SK-N-DZ (cell line): ENCODE measurements at regions not wholly inside any gene's neighbourhood (a gene's known extent, or its start where the extent isn't known, plus 50 kb on each side); places are given as distances from the start of the nearest gene placed in this dataset.

Experiments used
- DNase-seq: peaks from one replicate; pipeline ENCODE4 v3.0.0-alpha.2; 2015; ENCODE audit warnings: low spot score

GRCh38 chr9:108654566-108654965, 201.2 kb downstream of the ACTL7B start:
- DNase-seq = no peak

DNA sequence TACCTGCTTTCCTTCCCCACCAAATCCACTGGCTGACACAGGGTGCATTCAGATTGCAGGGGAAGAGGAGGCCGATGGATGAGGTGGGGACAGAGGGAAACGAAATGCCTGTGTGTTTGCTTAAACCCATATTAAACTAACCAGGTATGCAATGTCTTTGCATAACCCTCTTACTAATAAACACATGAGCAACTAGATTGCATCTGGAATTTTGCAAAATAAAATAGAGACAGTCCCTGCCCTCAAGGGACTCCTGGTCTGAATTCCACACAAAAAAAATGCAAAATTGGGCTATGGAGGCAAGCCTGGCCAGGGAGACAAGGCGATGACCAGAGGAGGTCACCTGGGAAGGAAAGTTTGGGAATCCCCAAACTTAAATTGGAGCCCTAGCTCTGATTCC, 202.9 kb downstream of the ACTL7B start:
- DNase-seq = no peak

DNA sequence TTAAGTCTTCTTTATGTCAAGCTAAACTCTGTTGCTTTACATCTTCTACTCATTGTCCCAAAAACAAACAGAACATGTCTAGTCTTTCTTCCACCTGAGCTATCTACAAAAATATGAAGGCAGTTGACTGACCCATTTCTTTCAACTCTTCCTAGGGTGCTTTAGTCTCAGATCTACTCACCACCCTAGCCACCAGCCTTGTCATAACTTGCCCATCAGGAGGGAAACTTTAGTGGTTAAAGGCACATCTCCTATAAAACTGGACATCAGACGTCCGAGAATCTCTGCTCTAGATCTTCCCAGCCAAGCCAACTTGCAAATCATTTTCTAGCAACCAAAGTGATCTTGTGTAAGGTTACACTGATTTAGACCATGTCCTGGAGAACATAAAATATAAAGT, 205.0 kb downstream of the ACTL7B start:
- no peak for DNase-seq

DNA sequence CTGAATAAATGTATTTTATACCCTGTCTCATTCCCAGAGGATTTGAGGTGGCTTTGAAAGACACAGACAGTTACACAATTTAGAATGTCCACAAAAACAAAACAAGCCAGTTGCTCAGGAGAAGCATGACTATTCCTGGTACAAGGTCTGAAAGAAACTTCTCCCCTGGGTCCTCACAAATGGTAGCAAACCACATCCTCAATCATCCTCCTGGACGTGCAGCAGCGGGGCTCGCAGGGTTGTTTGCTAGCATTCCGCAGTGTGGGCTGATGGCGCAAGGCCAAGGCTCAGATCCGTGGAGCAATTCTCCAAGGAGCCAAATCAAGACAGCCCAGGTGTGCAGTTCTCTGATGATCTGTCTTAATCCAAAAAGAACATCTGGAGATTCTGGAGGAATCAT, 210.3 kb downstream of the ACTL7B start:
- DNase-seq = no peak

GRCh38 chr9:108643731-108644510, 211.9 kb downstream of the ACTL7B start:
- DNase-seq = no peak

GRCh38 chr9:108642871-108643270, 212.9 kb downstream of the ACTL7B start:
- no peak for DNase-seq

DNA sequence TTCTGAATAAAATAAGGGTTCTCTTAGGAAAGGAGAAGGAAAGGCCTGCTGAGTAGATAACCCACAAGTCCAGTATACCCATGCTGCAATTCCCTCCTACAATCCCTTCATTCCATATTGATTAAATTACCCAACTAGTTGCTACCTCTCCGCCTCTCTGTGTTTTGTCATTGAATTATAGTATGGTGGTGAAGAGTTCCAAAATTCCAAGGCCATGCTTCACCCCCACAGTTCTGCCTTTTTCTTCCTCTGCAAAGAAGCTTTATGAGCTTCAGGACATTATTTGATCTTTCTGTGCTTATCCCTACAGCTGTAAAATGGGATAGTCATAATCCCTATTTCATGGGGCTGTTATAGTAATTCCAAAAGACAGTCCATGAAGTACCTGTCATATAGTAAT, 215.6 kb downstream of the ACTL7B start:
- no peak for DNase-seq

DNA sequence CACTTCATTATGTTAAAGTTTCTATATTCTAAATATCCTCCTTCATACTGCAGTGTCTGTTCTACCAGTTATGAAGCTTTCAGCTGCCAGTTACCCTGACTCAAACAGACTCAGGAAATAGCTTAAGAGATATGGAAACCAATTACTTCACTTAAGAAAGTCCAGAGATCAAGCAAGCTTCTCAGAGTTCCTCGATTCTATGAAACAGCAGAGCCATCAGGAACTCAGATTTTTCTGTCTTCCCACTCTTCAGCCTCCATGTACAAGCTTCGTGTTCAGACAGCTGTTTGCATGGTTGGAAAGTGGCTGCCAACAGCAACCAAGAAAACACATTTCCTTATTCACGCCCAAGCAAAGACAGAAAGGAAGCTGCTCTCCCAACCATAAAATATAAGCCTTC, 216.1 kb downstream of the ACTL7B start:
- DNase-seq = no peak

DNA sequence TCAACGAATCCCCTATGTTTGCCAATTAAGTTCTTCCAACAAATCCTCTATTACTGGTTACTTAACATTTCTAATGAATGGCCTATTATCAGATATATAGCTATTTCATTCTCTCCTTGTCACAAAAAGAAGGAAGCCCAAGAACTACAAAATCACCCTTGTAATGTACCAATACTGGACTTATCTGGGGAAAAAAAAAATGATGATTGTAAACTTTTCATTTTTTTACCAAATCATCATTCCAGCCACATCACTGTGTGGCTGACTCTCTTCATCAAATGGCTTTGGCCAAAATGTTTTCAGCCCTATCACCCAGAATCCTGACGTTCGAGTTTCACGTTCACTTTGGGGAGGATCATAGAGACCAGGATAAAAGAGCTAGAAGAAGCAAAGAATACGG, 216.7 kb downstream of the ACTL7B start:
- no peak for DNase-seq

- DNase-seq = no peak
Measured at GRCh38 chr9:108637340-108637739, 218.4 kb downstream of the ACTL7B start.

GRCh38 chr9:108636013-108636412, 219.8 kb downstream of the ACTL7B start:
- no peak for DNase-seq

GRCh38 chr9:108634672-108635462, 220.9 kb downstream of the ACTL7B start:
- no peak for DNase-seq

DNA sequence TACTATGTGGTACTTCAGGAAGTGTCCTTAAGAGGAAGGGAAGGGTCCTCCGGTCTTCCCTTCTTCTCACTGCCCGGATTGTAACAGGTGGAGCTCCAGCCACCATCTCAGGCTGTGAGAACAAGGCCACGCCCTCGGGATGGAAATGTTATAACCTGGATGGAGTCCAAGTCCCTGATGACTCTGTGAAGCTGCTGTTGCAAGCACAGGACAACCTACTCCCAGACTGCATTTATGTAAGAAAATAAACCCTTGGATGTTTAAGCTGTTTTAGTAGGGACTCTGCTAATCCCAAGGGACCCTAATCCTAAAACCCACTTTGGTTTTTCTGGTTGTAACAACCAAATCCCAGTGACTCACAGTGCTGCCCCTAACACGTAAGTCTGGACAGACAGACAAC, 221.6 kb downstream of the ACTL7B start:
- no peak for DNase-seq

DNA sequence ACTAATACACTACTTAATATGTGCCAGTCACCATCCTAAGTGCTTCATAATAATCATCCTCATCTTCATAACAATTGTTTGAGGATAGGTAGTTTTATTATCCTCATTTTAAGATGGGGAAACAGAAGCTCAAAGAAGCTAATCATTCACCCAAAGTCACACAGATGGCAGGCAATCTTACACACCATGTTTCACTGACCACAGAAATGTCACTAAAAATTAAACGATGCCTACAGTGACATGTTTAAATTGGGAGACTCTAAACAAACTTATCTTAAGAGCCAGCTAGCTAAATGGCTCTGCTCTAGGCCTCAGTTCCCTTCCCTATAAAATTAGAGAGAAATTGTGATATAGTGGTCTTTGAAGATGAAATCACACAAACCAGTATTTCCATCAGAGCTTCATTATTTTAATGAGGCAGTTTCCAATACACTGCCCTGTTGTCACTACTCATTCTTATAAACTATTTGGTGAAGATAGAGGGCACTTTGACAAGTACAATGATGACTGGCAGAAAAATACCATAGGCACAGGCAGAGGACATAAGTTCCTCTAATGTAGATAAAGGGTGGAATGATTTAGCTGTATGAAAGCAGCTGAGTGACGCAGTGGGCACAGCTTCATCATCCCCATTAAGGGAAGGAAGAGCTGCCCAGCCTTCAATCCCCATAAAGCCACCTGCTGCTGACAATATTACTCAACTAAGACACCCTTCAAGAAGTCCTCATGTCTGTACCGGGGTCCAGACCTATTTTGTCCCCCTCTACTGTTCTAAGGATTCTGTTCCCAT, 224.1 kb downstream of the ACTL7B start:
- DNase-seq = no peak

DNA sequence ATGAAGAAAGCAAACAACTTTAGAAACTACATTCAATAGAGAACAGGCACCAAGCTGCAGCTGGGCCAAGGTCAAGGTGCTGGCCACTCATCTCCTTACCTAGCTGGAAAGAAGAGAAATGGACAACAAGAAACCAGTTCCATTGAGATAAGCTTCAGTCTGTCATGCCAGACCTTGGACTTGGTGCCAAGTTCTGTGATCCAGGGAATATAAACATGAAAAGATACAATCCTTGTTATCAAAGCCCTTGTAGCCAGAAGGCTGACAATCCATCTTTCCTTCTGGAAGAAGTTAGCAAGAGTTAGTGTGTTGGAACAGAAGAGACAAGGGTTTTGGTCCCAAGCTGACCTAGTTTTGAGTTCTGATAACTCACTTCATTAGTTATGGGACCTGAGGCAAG, 227.5 kb downstream of the ACTL7B start:
- DNase-seq = no peak

DNA sequence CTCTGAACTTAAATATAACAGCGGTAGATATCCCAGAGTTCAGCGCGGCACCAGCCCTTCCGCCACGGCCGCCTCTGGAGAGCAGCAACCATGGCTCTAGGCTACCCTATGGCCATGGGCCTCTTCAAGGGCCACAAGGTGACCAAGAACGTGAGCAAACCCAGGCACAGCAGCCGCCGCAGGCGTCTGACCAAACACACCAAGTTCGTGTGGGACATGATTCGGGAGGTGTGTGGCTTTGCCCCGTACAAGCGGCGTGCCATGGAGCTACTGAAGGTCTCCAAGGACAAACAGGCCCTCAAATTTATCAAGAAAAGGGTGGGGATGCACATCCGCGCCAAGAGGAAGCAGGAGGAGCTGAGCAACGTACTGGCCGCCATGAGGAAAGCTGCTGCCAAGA, 229.0 kb downstream of the ACTL7B start:
- DNase-seq = no peak

- DNase-seq = no peak
Measured at GRCh38 chr9:108621991-108622855, 233.6 kb downstream of the ACTL7B start.

DNA sequence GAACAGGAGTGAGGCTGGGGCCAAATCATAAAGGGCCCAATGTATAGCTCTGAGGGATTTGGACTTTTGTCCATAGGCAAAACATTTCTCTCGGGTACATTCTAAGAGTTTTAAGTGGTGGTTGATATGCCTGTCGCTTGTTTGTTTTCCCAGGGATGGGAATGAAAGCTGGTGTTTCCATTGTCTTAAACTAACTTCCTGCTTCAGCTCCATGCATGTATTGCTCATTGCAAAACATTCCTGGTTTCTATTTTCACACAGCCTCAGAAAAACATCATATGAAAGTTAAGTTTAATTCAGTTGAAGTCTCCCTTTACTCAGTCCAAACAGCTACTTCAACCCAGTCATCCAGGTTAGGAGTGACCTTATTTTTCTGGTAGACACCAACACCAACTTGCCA, 235.0 kb downstream of the ACTL7B start:
- DNase-seq = no peak

DNA sequence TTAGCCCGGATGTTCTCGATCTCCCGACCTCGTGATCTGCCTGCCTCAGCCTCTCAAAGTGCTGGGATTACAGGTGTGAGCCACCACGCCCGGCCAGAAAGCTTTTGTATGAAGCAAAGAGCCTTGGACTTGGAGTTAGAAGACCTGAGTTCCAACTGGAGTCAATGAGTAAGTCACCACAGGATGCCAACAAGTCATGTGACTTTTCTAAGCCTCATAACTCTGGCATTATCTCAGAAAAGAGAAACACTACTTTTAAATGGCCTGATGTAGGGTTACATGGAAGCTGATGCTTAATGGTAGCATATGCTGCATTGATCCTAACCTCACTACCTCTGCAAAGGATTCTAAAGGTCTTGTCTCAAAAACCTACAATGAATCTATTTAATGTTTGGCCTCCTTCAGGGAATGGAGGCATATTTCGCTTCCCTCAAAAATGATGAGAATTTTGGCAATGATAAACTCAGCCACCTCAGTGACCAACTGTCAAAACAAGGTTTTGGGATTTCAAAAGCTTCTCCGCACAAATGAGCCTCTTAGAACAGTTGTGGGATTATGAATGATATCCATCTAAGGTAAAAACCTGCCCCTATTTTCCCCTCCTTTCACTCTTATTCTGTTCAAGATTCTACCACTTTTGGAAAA, 236.8 kb downstream of the ACTL7B start:
- DNase-seq = no peak

DNA sequence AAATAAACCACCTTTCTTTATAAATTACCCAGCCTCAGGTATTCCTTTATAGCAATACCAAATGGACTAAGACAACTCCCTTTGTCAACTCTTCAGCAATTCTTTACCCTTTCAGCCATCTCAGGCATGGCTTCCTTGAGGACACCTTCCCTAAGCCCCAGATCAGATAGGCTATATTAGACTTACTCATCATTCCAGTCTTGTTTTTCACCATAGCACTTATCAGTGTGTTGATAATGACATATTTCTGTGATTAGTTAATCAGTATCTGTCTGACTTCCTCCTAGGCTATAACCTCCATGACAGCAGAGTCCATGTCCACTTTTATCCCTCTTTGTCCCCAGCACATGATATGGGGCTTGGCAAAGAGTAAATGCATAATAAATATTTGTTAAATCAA, 238.1 kb downstream of the ACTL7B start:
- DNase-seq = no peak

GRCh38 chr9:108615152-108615551, 240.6 kb downstream of the ACTL7B start:
- DNase-seq = no peak
